Colonic mucosa (tissue), 4 donors: ENCODE measurements at regions not wholly inside any gene's neighbourhood (a gene's known extent, or its start where the extent isn't known, plus 50 kb on each side); places are given as distances from the start of the nearest gene placed in this dataset.

Experiments used
- DNase-seq: peaks from one replicate; pipeline ENCODE4 v3.0.0-alpha.2; 2020
- H3K27ac ChIP-seq: fragments of 200-600 bp; one replicate; pipeline ENCODE4 v1.8.0; 2021
- H3K27me3 ChIP-seq: fragments of 200-600 bp; one replicate; pipeline ENCODE4 v1.8.0; 2021
- H3K36me3 ChIP-seq: fragments of 200-600 bp; one replicate; pipeline ENCODE4 v1.8.0; 2021
- H3K4me1 ChIP-seq: fragments of 200-600 bp; one replicate; pipeline ENCODE4 v1.8.0; 2021; ENCODE audit warnings: mild to moderate bottlenecking
- H3K4me3 ChIP-seq: fragments of 200-600 bp; one replicate; pipeline ENCODE4 v1.8.0; 2021
- H3K9ac ChIP-seq, 2 donors: one replicate each; pipeline ENCODE4 v1.7.0; 2013; ENCODE audit warnings: control low read depth in 2 of 2, low read depth in 2 of 2, low read length in 2 of 2
- H3K9me3 ChIP-seq: fragments of 200-600 bp; one replicate; pipeline ENCODE4 v1.8.0; 2021
- intact Hi-C: fragments of 100-400 bp; cut with DNase I; formaldehyde crosslinking; loops from one replicate; pipeline ENCODE4 v1.14.1; 2022
- TF ChIP-seq, protein P1 (sequence below): fragments of 200-600 bp; IDR thresholded peaks from one replicate; pipeline ENCODE4 v1.8.0; 2022; ENCODE audit warnings: antibody characterized with exemption, mild to moderate bottlenecking
- donor health status: healthy.
- donor health status: DM: no; HTN: no; CAD: no.
- donor health status: DM: no; HTN: no; CAD: no.

DNA sequence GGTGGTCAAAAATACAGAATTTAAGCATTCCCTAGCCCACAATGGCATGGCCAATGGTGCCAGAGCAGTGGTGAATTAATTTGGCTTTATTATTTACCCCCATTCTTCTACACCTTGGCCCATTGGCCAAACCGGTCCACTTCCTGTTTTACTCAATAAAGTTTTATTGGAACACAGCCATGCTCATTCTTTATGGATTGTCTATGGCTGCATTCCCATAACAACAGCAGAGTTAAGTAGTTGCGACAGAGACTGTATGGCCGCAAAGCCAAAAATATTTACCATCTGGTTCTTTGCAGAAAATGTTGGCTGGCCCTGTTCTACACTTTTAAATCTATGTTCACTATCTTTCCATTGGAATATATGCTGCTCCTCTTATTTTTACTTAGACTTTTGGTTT lies 130.3 kb upstream of the CCDC68 start:
- no peaks in the 10 kb centered on the region for H3K9me3 ChIP-seq
- no peaks in the 10 kb centered on the region for H3K36me3 ChIP-seq
- H3K4me1 ChIP-seq: peaks cover 3% of the 10 kb centered on the region
- no peak overlapping the region for H3K27ac ChIP-seq
- intact Hi-C loops: no loop called here
- no peak for DNase-seq
- no peak overlapping the region for H3K4me3 ChIP-seq
- TF ChIP-seq, protein P1, sequence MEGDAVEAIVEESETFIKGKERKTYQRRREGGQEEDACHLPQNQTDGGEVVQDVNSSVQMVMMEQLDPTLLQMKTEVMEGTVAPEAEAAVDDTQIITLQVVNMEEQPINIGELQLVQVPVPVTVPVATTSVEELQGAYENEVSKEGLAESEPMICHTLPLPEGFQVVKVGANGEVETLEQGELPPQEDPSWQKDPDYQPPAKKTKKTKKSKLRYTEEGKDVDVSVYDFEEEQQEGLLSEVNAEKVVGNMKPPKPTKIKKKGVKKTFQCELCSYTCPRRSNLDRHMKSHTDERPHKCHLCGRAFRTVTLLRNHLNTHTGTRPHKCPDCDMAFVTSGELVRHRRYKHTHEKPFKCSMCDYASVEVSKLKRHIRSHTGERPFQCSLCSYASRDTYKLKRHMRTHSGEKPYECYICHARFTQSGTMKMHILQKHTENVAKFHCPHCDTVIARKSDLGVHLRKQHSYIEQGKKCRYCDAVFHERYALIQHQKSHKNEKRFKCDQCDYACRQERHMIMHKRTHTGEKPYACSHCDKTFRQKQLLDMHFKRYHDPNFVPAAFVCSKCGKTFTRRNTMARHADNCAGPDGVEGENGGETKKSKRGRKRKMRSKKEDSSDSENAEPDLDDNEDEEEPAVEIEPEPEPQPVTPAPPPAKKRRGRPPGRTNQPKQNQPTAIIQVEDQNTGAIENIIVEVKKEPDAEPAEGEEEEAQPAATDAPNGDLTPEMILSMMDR: no peak
- no peak overlapping the region for H3K9ac ChIP-seq
- no peaks in the 10 kb centered on the region for H3K27me3 ChIP-seq

DNA sequence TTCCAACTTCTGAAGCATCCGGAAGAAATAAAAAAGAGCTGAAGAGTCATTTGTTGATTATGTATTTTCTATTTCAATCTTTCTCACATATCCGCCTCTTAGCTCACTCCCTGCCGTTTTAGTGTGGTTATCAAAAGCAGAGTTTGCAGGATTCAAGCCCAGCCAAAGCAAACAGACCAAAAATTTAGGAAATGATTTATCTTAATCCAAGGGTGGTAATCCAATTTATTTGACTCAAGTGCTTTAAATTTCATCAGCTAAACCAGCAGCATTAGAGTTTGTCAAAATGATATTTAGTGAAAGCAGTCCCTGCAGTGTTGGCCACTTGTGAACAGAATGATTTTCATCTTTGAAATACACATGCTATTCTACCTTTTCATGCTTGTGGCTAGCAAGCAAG lies 129.3 kb upstream of the CCDC68 start:
- no peak overlapping the region for H3K4me3 ChIP-seq
- no peak overlapping the region for H3K9ac ChIP-seq
- TF ChIP-seq, protein P1: no peak
- no peak for DNase-seq
- no peak overlapping the region for H3K27ac ChIP-seq
- no peaks in the 10 kb centered on the region for H3K9me3 ChIP-seq
- H3K27me3 ChIP-seq: no peaks in the 10 kb centered on the region
- peaks cover 3% of the 10 kb centered on the region for H3K4me1 ChIP-seq
- intact Hi-C loops: no loop called here
- H3K36me3 ChIP-seq: no peaks in the 10 kb centered on the region

DNA sequence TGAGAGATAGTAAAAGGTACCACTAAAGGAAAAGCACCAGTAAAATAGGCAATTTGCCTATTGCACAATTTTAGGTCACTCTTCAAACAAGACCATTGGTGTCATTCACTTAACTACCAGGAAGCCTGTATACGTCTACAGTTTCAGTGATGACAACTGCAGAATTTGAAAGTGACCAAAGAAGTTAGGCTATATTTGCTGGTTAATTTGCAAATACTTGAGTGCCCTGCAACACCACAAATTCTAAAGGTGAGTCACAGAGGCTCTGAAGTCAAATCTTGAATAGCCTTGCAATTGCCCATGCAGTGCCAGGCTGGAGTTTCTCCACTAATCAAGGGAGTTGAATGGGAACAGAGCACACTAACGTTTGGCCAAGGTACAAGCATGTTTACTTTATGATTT lies 128.7 kb upstream of the CCDC68 start:
- no peak for DNase-seq
- intact Hi-C loops: no loop called here
- Histone ChIP-seq H3K9me3 (no peaks in the 10 kb centered on the region), H3K36me3 (no peaks in the 10 kb centered on the region), H3K27ac (no peak overlapping the region), H3K9ac (no peak overlapping the region), H3K4me1 (peaks cover 3% of the 10 kb centered on the region), H3K27me3 (no peaks in the 10 kb centered on the region), H3K4me3 (no peak overlapping the region)
- TF ChIP-seq, protein P1: no peak

DNA sequence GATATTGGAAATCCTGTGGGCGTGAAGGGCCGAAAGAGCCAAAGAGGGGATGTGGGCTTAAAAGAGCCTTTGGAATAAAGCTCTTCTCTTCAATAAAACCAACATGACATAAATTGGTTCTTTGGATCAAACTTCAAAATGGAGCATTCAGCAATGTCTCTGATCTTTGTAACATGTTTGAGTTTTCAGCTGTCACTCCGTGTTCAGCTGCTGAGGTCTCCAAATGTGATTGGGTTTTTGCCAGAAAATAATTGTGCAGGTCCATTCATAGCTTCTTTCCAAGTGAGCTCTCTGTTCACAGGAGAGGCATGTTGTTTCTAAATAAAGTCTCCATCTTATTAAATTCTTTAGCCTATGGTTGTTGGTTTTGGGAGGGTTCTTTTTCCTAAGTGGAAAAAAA lies 127.6 kb upstream of the CCDC68 start:
- H3K27ac ChIP-seq: no peak overlapping the region
- peaks cover 3% of the 10 kb centered on the region for H3K4me1 ChIP-seq
- no peak overlapping the region for H3K4me3 ChIP-seq
- H3K27me3 ChIP-seq: no peaks in the 10 kb centered on the region
- H3K9me3 ChIP-seq: no peaks in the 10 kb centered on the region
- no peak for DNase-seq
- H3K9ac ChIP-seq: no peak overlapping the region
- H3K36me3 ChIP-seq: no peaks in the 10 kb centered on the region
- TF ChIP-seq, protein P1: no peak
- intact Hi-C loops: no loop called here

DNA sequence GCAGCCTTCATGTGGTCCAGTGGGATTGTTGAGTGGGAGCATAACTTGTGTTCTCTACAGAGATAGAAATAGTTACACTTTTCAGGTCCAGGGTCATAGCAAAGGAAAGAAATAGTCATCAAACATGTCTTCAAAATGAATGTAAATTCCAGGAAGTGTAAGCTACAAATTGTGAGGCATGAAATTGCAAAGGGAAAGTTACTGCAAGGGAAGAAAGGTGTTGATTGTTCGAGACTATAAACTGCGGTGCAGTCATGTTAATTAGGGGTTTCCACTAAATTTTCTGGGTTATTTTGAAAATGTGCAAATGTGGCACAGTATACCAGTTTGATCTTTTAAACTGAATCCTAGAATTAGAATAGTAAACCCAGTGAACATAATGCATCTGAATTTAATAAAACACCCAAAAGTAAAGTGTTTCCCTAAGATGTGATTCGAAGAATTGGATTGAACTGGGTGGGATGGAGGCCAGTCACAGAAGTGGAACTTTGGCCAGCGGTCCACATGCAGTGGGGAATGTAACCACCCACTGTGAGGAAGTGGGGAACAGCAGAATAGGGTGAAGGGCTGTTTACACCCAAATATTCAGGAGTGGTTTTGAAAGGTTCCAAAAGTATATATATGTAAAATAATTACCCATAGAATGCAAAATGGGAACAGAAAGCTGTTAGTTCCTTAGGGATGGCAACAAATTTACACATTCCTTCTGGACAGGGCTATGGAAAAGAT lies 126.5 kb upstream of the CCDC68 start:
- no peak for DNase-seq
- no peaks in the 10 kb centered on the region for H3K36me3 ChIP-seq
- intact Hi-C loops: no loop called here
- TF ChIP-seq, protein P1: no peak
- peaks cover 3% of the 10 kb centered on the region for H3K4me1 ChIP-seq
- no peaks in the 10 kb centered on the region for H3K27me3 ChIP-seq
- H3K9ac ChIP-seq: no peak overlapping the region
- no peak overlapping the region for H3K27ac ChIP-seq
- H3K4me3 ChIP-seq: no peak overlapping the region
- no peaks in the 10 kb centered on the region for H3K9me3 ChIP-seq
